GM12874 (cell line): ENCODE measurements at regions not wholly inside any gene's neighbourhood (a gene's known extent, or its start where the extent isn't known, plus 50 kb on each side); places are given as distances from the start of the nearest gene placed in this dataset.

Experiments used
- TF ChIP-seq, protein P1 (sequence below): IDR thresholded peaks from 2 replicates; pipeline ENCODE4 v1.5.1; 2011; ENCODE audit warnings: low read depth, mild to moderate bottlenecking, control low read depth, low read length, moderate library complexity; ENCODE audit not compliant: insufficient read depth

DNA sequence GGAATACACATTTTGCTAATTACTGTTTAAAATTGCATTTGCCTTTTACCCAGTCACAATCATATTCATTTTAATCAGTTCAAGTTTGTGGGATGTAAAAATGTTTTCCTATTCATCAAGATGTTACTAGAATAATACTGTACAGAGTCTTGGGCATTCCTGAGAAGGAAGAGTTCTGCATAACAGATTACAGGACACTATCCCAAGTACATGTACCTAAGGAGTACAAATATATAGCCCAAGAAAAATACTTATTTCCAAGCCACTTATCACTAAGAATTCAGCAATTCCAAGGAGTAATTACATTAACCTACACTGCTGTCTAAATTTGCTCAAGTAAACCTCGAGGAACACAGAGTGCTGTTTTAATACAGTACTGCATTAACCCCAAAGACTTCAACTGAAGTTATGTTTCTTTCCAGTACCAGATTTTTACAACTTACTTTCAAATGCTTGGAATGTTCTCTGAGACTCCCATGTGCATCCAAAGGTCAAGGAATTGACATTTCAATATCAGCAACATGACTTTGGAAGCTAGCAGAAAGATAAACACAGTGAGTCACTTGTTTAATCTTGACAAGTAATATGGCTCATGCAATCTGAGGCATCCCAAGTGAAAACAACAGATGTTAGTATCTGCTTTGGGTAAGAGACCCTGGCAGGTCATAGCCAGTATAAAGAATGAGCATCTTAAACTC lies 125.4 kb upstream of the BET1 start:
- TF ChIP-seq, protein P1, sequence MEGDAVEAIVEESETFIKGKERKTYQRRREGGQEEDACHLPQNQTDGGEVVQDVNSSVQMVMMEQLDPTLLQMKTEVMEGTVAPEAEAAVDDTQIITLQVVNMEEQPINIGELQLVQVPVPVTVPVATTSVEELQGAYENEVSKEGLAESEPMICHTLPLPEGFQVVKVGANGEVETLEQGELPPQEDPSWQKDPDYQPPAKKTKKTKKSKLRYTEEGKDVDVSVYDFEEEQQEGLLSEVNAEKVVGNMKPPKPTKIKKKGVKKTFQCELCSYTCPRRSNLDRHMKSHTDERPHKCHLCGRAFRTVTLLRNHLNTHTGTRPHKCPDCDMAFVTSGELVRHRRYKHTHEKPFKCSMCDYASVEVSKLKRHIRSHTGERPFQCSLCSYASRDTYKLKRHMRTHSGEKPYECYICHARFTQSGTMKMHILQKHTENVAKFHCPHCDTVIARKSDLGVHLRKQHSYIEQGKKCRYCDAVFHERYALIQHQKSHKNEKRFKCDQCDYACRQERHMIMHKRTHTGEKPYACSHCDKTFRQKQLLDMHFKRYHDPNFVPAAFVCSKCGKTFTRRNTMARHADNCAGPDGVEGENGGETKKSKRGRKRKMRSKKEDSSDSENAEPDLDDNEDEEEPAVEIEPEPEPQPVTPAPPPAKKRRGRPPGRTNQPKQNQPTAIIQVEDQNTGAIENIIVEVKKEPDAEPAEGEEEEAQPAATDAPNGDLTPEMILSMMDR, result no peak

DNA sequence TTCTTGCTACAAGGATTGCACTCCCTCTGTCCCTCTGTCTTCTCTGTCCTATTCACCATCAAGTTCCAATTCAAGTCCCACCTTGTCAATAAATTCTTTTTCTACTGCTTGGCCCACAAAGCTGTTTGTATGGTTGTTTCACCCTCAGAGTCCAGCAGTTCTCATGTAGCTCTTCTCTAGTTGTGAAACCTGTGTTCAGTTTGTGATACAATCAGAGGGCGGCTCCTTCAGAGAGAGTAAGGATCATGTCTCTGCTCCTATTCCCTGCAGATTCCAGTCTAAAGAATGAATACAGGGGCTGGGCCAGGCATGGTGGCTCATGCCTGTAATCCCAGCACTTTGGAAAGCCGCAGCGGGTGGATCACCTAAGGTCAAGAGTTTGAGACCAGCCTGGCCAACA lies 126.6 kb upstream of the BET1 start:
- TF ChIP-seq, protein P1, result no peak

DNA sequence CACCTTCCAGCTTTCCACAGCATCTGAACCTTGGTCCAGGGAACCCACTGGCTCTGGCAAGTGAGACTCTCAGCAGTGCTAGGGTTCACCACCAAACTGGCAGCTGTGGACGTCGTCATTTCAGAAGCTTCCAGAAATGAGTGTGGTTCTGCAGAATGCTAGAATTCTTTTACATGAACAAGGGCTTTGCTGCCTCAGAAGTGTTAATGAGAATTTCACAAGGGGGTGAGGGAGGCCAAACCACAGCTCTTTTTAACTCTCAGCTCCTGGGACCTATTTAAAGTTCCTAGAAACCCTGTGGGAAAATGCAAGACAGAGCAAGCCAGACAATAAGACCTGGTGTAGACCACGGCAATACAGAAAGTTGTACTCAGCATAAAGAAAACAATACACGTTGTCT lies 129.3 kb upstream of the BET1 start:
- TF ChIP-seq, protein P1, result no peak

DNA sequence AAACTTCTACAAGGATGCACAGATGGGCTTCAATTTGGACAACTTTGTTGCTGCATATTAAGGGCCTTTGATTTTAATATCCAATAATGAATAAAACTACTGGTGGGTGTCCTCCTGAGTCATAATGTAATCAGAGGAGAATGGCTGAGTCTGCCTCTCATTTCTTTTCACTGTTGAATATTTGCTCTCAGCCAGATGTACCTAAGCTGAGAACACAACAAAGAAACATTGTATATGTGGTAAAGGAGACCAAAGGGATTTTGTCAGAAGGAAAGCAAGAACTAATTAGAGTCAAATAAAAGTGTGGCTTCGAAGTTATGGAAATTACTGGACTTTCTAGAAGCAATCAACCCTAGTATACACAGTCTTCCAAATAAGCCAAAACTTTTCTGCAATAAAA lies 131.0 kb upstream of the BET1 start:
- TF ChIP-seq, protein P1, result no peak

DNA sequence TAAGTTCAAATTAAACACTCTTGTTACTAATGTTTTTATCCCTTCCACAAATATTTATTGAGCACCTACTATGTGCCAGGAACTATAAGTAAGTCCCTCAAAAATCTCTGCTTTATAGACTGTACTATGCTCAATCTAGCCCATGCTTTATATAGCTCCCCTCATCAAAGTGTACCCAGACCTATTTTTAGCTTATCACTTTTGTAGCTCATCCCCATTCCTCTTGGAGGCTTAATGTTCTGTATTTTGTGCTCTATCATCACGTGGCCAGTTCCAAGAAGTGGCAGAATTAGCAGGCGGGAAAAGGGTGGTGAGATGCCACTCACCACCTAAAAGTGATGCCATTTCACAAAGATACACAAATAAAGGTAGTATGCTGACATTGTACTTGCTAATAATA lies 138.1 kb upstream of the BET1 start:
- TF ChIP-seq, protein P1, result no peak

DNA sequence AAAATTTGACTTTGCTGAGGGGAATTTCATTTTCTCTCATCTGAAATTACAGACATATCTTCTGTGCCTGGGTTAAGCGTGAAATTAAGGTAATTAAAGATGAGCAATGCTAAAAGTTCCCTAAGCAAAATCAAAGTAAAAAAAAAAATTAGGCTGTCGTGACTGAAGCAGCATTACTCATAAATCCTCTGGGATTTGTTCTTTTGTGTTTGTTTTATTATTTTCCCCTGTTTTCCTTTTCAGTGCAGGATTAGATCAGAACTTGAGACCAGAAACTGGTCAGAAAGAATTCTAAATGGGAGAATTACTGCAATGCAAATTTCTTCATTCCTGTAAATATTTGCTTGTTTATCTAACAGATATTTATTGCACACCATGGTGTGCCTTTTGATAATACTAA lies 141.4 kb upstream of the BET1 start:
- TF ChIP-seq, protein P1, result no peak

DNA sequence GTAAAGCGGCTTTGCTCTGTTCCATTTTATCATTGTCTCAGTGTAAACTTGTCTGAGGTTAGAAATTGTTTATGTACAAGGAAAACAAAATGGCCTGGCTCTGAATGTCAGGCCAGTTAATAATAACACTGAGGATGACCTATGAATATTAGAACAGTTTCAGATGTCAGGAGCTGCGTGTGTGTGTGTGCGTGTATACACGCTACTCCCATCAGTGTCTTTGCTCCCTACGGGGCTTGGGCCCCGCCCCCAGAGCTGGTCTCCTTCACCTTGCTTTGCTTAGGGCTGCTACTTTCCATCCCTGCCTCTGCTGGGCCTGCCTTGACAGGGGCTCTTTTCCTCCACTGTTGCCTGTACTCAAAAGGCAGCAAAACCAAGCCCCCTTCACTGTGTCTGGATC lies 142.3 kb upstream of the BET1 start:
- TF ChIP-seq, protein P1, result no peak
